NCI-H2196 treated with DMSO at 0.1 percent for 48 hours (cell line): ENCODE measurements at regions not wholly inside any gene's neighbourhood (a gene's known extent, or its start where the extent isn't known, plus 50 kb on each side); places are given as distances from the start of the nearest gene placed in this dataset.

Experiments
- DNase-seq: peaks from one replicate; lab custom pipeline; 2025; ENCODE audit not compliant: unreplicated experiment; lab: John Stamatoyannopoulos, UW

DNA sequence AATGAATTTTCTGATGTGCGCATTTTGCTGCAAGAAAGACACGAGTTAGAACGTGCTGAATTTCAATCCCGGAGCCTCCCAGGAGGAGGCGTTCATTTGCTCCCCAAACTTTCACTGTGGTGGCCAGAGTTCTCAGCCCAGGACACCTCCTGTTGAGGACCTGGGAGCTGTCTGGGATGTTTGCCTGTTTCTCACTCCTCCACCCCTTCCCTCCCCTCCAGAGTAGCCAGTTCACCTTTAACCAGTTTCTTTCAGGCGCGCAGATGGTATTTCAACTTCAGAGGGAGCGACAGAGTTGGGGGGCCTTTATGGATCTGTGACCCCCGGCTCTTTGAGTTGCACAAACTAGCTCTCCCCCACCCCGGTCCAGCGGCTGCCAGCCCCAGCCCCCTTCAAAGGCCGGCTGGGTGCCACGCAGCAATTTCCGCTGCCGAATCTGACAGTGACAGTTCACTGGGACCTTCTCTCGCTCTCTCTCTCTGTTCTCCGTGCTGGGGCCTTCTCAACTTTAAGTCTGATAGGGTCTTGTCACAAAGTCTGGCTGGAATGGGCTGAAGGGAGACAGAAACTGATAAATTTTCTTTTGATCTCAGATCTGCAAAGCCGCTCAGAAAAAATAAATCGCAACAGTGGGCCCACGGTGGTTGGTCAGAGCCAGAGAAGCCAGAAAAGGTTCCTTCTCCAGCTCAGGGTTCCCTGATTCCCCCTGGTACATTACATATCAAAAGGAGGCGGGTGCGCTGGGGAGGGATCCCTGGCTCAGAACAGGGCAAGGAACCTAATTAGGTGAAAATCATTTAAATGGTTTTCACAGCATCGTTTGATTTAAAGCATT is 100.0 kb upstream of the STX18 start:
- DNase-seq: no peak

GRCh38 chr4:4641254-4641653 is 99.4 kb upstream of the STX18 start:
- DNase-seq: no peak

GRCh38 chr4:4640692-4641091 is 98.8 kb upstream of the STX18 start:
- DNase-seq: no peak

DNA sequence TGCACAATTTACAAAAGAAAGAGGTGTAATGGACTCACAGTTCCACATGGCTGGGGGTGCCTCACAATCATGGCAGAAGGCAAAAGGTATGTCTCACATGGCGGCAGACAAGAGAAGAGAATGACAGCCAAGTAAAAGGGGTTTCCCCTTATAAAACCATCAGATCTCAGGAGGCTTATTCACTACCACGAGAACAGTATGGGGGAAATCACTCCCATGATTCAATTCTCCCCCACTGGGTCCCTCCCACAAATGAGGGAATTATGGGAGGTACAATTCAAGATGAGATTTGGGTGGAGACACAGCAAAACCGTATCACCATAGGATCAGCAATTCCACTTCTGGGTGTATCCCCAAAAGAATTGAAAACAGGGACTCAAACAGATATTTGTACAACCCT is 97.5 kb upstream of the STX18 start:
- DNase-seq: no peak

DNA sequence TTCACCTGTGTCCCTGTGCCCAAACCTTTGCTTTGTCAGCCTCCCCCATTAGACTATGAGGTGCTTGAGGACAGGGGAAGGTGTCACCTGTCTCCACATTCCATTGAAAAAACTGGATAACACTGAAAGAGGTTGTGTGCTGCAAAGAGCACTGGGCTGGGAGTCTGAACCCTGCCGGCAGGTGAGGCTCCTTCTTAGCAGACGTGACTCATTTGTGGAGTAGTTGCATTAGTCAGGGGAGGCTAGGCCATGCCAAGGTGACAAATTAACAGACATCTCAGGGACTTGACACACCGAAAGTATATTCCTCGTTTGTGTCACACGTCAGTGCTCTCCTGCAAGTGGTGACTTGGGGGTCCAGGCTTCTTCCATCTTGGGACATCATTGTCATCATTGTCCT is 95.9 kb upstream of the STX18 start:
- DNase-seq: no peak

DNA sequence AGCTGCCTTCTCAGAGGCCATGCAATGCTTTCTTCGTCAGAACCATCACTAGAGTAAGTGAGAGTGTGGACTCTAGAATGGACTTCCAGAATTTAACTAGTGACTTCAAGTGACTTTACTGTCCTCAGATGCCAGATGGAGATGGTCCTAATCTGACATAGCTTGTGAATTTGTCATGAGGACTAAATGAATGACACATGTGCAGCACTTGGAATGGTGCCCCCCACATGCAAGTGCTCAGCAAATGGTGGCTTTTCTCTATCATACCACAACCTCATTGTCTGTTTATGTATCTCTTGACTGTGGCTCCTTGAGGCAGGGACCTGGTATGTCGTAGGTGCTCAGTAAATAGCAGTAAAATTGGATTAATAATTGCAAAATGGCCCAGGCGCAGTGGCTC is 91.6 kb upstream of the STX18 start:
- no peak for DNase-seq

DNA sequence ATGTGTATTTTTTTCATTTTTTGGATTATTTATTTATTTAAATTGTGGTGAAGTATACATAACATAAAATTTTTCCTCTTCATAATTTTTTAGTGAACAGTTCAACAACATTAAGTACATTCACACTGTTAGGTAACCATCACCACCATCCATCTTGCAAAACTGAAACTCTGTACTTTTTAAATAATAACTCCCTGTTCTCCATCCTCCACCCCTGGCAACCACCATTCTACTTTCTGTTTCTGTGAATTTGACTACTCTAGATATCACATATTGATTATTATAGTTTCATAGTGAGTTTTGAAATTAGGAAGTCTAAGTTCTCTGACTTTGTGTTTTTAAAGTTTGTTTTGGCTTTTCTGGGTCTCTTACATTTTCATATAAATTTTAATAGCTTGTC is 89.3 kb upstream of the STX18 start:
- DNase-seq: no peak

GRCh38 chr4:4627906-4628305 is 86.1 kb upstream of the STX18 start:
- no peak for DNase-seq

GRCh38 chr4:4627111-4627510 is 85.3 kb upstream of the STX18 start:
- DNase-seq: no peak

DNA sequence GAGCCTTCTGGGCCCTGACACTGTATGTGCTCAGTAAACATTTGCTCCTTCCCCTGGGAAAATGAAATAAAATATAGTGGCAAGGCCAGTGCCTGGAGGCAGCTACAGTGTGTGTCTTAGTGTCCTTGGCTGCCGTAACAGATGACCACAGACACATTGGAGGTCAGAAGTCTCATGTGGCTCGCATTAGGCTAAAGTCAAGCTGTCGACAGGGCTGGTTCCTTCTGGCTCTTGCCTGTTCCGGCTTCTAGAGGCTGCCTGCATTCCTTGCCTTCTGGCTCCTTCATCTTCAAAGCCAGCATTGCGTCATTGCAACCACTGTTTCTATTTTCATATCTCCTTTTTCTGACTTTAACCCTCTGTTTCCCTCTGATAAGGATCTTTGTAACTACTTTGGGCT is 83.6 kb upstream of the STX18 start:
- no peak for DNase-seq

DNA sequence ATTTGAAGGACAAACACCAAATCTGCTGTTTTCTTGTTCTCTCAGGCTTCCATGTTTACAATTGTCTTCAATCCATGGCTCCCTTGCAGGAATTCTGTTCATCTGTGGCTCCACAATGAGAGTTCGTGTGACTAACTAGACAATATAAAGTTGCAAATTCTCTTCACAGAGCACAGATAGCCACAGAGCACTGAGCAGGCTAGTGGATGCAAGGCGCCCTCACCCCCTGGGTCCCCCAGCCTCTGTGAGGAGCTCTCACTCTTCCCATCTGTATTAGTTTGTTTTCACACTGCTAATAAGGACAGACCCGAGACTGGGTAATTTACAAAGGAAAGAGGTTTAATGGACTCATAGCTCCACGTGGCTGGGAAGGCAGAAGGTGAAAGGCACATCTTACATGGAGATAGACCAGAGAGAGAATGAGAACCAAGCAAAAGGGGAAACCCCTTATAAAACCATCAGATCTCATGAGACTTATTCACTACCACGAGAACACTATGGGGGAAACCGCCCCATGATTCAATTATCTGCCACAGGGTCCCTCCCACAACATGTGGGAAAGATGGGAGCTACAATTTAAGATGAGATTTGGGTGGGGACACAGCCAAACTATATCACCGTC is 82.5 kb upstream of the STX18 start:
- DNase-seq: no peak

DNA sequence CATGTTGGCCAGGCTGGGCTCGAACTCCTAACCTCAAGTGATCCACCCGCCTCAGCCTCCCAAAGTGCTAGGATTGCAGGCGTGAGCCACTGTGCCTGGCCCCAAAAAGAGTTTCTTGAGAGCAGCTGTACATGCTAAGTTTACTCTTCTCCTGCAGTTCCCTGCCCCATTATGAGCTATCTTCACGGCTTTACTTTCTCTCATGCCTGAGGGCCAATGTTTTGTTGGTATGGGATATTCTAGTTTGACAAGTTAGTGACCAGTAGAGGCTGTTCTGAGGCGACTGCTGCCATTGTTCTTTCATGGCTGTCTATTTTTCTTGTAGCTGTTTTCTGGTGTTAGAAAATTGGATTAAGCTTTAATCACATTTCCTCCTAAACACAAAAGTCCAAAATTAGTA is 78.0 kb upstream of the STX18 start:
- DNase-seq: no peak

GRCh38 chr4:4618847-4619246 is 77.0 kb upstream of the STX18 start:
- peak; percentile 82 for DNase-seq

DNA sequence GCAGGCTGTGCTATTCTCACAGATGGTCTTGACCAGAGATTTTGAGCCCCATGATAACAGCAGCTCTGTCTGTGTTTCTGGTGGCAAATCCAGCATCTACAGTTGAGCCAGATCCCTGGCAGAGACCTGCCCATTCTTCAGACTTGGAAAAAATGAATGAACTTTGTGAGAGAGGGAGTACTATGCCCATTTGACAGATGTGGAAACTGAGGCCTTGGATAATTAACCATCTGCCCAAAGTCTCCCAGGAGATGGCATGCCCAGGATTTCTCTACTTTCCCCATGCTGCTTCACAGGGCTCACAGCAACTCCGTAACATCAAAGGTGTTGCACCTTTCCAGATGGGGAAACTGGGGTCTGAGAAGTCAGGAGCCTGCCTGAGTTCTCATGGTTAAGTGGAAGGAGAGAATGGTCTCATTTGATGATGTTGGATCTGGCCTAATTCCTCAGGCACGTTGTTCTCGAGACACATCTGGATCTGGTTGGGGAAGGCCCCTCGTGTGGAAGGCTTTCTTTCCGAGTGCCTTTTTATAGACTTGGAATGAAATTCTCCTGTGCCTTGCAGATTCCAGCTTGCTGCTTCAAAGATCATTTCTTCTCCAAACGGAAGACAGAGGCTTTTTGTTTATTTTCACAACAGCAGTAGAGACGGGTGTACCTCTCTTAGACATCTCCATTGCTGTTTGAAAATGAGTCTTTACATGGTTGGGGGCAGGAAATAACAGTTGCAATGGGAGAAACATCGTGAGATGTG is 73.3 kb upstream of the STX18 start:
- DNase-seq: no peak

- no peak for DNase-seq
These were observed 71.9 kb upstream of the STX18 start for GRCh38 chr4:4613641-4614286.

GRCh38 chr4:4613126-4613465 is 71.2 kb upstream of the STX18 start:
- no peak for DNase-seq

- no peak for DNase-seq
These were observed 68.8 kb upstream of the STX18 start for GRCh38 chr4:4610672-4611071.

GRCh38 chr4:4609622-4610334 is 67.9 kb upstream of the STX18 start:
- DNase-seq: peak; percentile 44

GRCh38 chr4:4608214-4608537 is 66.3 kb upstream of the STX18 start:
- no peak for DNase-seq

DNA sequence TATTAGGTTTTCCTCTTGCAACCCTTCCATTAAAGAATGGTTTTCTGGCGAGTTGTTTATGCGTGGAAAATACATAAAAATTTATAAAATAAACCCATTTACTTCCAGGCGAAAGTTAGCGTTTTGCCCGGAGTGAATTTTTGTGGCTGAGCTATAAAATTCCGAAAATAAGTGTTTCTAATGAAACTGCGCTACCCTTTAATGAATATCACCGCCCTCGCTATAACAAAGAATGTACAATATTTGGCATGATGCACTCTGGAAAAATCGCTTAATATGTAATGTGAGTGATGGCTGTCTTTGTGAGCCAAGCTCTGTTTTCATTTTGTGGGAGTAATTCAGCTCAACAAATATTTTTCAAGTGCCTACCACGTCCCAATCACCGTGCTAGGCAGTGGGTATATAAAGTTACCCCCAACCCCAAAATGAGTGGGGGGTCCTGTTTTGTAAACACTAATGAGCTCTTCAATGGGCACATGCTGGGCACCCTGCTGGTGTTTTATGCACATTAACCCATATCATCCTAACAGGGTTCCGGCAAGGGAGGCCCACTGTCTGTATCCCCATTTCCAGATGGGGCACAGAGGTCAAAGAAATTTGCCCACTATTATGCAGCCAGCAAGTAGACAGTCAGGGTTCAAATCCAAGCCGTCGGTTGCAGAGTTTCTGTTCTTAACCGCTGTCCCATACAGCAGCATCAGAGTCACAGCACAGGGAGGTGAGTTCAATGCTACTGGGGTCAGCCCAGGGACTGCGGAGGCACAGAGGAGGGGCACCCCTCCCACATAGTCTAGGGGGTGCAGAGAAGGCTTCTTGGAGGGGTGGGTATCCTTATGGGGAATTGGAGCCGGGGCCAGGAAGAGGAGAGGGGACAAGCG is 65.7 kb upstream of the STX18 start:
- DNase-seq: no peak
